Mononuclear cell (primary cell): ENCODE measurements at regions not wholly inside any gene's neighbourhood (a gene's known extent, or its start where the extent isn't known, plus 50 kb on each side); places are given as distances from the start of the nearest gene placed in this dataset.

Source experiments
- H3K27me3 ChIP-seq: 2 replicates; pipeline ENCODE4 v1.6.0; 2011; ENCODE audit warnings: low read length, control low read depth; ENCODE audit not compliant: insufficient read depth
- H3K4me1 ChIP-seq: 2 replicates; pipeline ENCODE4 v1.5.1; 2011; ENCODE audit warnings: mild to moderate bottlenecking, low read length, control low read depth; ENCODE audit not compliant: insufficient read depth
- H3K4me3 ChIP-seq: 2 replicates; pipeline ENCODE4 v1.5.1; 2011; ENCODE audit warnings: mild to moderate bottlenecking, low read length, moderate library complexity
- H3K9me3 ChIP-seq: 2 replicates; pipeline ENCODE4 v1.5.1; 2011; ENCODE audit warnings: low read depth, mild to moderate bottlenecking, control low read depth, low read length

- H3K9me3 ChIP-seq, result no peaks in the 10 kb centered on the region
- H3K27me3 ChIP-seq, result peaks cover 10% of the 10 kb centered on the region
These were observed 69.0 kb upstream of the SYT13 start for GRCh38 chr11:45354976-45355705.

GRCh38 chr11:45348729-45349128 is 62.6 kb upstream of the SYT13 start:
- Histone ChIP-seq H3K9me3 (no peaks in the 10 kb centered on the region), H3K4me3 (no peak overlapping the region), H3K4me1 (no peaks in the 10 kb centered on the region), H3K27me3 (peaks cover 10% of the 10 kb centered on the region)

More at GRCh38 chr11:45354976-45355705, 69.0 kb upstream of the SYT13 start:
- Histone ChIP-seq H3K4me3 (peak overlapping the region; percentile 34), H3K4me1 (peaks cover 13% of the 10 kb centered on the region)

DNA sequence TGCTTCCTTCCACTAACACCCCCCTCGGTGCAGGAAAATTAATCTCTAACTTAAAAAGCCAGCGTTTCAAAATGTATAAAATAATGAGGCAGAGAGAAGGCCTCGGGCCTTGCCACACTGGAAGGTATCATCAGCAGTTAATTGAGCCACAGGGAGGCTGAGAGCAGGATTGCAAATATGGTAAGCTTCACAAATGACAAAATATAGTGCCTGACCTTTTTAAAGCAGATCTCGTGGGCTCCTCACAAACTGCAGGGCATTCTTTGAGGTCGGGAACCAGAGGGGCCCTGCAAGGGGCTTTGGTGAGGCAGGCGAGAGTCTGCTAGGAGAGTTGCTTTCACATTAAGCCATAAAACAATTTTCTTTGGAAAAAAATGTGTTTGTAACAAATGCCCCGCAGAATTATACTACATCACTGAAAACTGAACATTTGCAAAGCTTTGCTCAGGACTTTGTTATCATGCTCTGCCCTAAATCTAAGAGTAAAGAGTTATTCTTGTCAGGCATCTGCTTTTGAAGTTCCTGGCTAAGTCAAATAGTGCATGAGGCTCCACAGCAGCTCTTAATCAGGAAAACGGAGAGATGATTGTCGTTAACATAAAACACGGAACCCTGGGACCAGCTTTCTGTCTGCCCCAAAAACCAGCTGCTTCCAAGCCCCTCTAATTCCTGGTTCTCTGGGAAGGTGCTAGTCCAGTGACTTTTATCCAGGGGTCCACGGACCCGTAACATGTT is 61.4 kb upstream of the SYT13 start:
- H3K4me1 ChIP-seq, result no peaks in the 10 kb centered on the region
- no peak overlapping the region for H3K4me3 ChIP-seq
- peaks cover 13% of the 10 kb centered on the region for H3K27me3 ChIP-seq
- no peaks in the 10 kb centered on the region for H3K9me3 ChIP-seq

GRCh38 chr11:45345491-45345890 is 59.4 kb upstream of the SYT13 start:
- H3K27me3 ChIP-seq, result peaks cover 6% of the 10 kb centered on the region
- no peaks in the 10 kb centered on the region for H3K9me3 ChIP-seq
- no peak overlapping the region for H3K4me3 ChIP-seq
- peaks cover under 1% of the 10 kb centered on the region for H3K4me1 ChIP-seq

GRCh38 chr11:45344028-45344427 is 57.9 kb upstream of the SYT13 start:
- H3K27me3 ChIP-seq, result peaks cover 6% of the 10 kb centered on the region
- no peak overlapping the region for H3K4me3 ChIP-seq
- H3K9me3 ChIP-seq, result no peaks in the 10 kb centered on the region
- H3K4me1 ChIP-seq, result peaks cover 10% of the 10 kb centered on the region

DNA sequence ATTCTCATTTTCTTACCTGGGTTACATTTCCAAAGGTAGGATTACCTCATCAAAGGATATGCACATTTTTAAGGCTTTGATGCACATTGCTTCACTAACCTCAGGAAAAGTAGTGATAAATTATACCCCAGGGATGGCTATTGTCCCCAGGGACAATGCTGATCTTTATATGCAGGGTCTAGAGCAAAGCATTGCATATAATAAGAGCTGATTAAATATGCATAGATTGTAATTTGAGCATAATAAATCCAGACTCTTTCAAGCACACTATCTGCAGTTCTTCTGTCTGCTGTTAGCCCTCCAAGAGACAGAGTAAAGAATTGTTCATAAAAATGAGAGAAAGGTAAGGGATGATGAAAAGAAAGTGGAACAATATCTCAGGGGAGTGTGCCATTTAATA is 57.3 kb upstream of the SYT13 start:
- Histone ChIP-seq H3K4me1 (peaks cover 10% of the 10 kb centered on the region), H3K9me3 (no peaks in the 10 kb centered on the region), H3K4me3 (no peak overlapping the region), H3K27me3 (peaks cover 6% of the 10 kb centered on the region)

GRCh38 chr11:45341372-45341771 is 55.2 kb upstream of the SYT13 start:
- Histone ChIP-seq H3K4me3 (no peak overlapping the region), H3K9me3 (no peaks in the 10 kb centered on the region), H3K27me3 (peaks cover 6% of the 10 kb centered on the region), H3K4me1 (peaks cover 10% of the 10 kb centered on the region)

DNA sequence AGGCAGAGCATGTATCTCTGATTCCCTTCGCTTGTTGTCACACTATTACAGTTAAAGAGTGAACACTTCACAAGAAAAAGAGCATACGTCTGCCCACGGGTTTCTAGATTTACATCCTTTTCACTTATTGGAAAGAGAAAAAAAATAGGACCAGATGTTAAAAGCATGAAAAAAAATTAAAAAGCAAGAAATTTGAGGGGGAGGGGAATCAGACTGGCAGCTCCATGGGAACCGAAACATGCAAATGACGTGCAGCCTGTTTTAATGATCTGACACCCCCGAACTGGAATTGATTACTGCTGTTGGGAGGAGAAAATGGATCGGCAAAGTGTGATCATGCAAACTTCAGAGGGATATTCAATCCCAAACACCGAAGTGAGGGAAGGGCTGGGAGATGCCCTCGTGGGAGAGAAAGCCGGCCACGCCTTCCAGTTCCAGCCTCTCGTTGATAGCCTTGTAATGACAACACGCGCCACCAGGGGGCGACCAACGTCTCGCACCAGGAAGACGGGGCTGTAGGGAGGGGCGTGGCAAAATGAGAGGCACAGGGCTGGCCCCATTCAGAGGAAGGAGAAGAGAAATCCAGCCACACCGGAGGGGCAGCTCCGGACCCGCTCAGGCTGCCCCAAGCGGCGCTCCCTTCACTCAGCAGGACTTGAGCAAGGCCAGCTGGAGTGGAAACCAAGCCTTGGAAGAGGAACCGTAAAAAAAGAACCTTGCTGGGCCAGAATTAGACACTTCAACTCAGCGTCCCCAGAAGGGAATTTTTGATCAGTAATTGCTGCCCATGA is 53.8 kb upstream of the SYT13 start:
- peaks cover 10% of the 10 kb centered on the region for H3K4me1 ChIP-seq
- H3K4me3 ChIP-seq, result no peak overlapping the region

DNA sequence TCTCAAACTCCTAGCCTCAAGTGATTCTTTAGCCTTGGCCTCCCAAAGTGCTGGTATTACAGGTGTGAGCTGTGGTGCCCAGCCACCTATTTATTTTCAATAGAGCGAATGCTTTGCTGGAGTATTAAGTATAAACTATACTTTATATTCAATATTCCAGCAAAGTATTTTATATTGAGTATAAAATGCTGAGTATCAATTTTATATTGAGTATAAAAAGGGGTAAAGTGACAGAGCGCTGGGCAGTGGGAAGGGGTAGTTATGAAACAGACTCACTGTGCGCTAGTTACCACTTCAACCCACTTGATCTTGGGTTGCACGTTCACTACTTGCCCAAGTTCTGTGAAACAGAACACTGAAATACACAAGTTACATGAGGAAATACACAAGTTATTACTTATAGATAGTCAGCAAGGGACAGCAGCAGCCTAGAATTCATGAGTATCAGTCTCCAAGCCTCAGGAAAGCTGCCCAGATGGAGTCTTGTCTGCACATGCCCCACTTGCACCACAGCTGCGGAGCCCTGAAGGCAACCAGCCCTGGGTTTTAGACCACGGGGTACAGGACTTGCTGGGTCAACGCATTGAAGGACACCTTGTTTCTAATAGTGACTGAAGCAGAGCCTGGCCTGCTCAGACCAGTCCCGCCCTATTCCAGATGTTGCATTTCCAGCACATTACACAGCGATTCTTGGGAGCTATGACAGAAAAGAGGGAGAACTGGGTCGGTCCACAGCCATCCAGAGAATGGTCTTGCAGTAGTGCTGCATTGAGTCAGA is 51.6 kb upstream of the SYT13 start:
- no peaks in the 10 kb centered on the region for H3K9me3 ChIP-seq

More for the DNA sequence above, 53.8 kb upstream of the SYT13 start:
- no peaks in the 10 kb centered on the region for H3K9me3 ChIP-seq
- peaks cover 6% of the 10 kb centered on the region for H3K27me3 ChIP-seq

GRCh38 chr11:45336136-45336535 is 50.0 kb upstream of the SYT13 start:
- peaks cover 3% of the 10 kb centered on the region for H3K27me3 ChIP-seq
- no peak overlapping the region for H3K4me3 ChIP-seq
- no peaks in the 10 kb centered on the region for H3K9me3 ChIP-seq
- H3K4me1 ChIP-seq, result peaks cover 10% of the 10 kb centered on the region

More for the DNA sequence above, 51.6 kb upstream of the SYT13 start:
- no peak overlapping the region for H3K4me3 ChIP-seq
- H3K4me1 ChIP-seq, result peaks cover 10% of the 10 kb centered on the region
- H3K27me3 ChIP-seq, result peaks cover 3% of the 10 kb centered on the region
